ENCODE measurements at regions not wholly inside any gene's neighbourhood (a gene's known extent, or its start where the extent isn't known, plus 50 kb on each side); places are given as distances from the start of the nearest gene placed in this dataset.
"Not testable (repeated sequence)": the region's sequence is repeated elsewhere in the genome, so short reads cannot be mapped to it uniquely, and the experiment has no call there.

DNA sequence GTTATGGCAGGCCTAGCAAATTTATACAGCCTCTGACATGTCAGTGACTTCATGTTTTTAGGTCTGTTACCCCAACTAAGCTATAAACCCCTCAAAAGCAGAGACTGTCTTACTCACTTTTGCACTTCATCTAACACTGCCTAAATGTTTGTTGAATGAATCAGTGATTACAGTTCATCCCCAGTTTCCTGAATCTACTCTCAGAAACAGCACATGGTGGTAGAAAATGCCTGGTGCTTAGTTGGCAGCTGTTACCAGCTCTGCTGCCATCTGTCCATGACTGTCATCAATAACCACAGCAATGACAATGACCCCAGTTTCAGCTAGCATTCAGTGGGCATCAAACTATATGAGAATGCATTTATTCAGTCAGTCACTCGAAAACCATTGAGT lies 110.5 kb upstream of the SERBP1 start:
- 80 to 86% methylated on average over 1 of the region's 1 CpG for WGBS, 2 donors
- H3K4me3 ChIP-seq (ENCODE audit: low read depth in 1 of 2, low read length in 2 of 2): no peak overlapping the region
- no peak overlapping the region for H3K27ac ChIP-seq (ENCODE audit: low read depth in 2 of 2, low read length in 1 of 2)
- no peaks in the 10 kb centered on the region for H3K27me3 ChIP-seq (ENCODE audit: control insufficient read depth in 1 of 2, insufficient read depth in 2 of 2, low read length in 2 of 2)
- no peaks in the 10 kb centered on the region for H3K9me3 ChIP-seq (ENCODE audit: control insufficient read depth in 2 of 2, insufficient read depth in 1 of 2, low read depth in 1 of 2, low read length in 1 of 2)
- H3K36me3 ChIP-seq (ENCODE audit: control insufficient read depth in 2 of 2, insufficient read depth in 2 of 2, low read length in 1 of 2): no peaks in the 10 kb centered on the region
- H3K4me1 ChIP-seq (ENCODE audit: control insufficient read depth in 2 of 2, insufficient read depth in 2 of 2, low read length in 1 of 2): no peaks in the 10 kb centered on the region

DNA sequence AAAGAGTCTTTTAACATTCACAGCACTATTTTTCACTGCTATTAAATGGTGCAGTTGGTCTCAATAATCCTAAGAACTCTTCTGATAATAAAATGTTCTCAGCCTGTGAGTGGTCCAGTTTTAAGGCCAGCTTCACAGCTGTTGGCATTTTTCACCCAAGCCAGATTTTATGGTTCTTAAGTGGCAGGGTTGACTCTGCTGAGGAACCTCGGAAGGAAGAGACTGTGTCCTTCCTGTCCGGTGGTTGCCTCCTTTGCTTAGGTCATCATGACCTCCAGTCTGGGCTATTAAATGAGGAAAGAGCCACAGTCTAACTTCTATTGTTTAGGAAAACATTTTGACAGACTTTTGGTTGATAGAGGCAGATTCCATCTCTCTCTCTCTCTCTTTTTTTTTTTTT lies 112.5 kb upstream of the SERBP1 start:
- Histone ChIP-seq H3K4me1 (ENCODE audit: control insufficient read depth in 2 of 2, insufficient read depth in 2 of 2, low read length in 1 of 2) (no peaks in the 10 kb centered on the region), H3K27me3 (ENCODE audit: control insufficient read depth in 1 of 2, insufficient read depth in 2 of 2, low read length in 2 of 2) (no peaks in the 10 kb centered on the region), H3K36me3 (ENCODE audit: control insufficient read depth in 2 of 2, insufficient read depth in 2 of 2, low read length in 1 of 2) (no peaks in the 10 kb centered on the region), H3K9me3 (ENCODE audit: control insufficient read depth in 2 of 2, insufficient read depth in 1 of 2, low read depth in 1 of 2, low read length in 1 of 2) (no peaks in the 10 kb centered on the region), H3K27ac (ENCODE audit: low read depth in 2 of 2, low read length in 1 of 2) (no peak overlapping the region), H3K4me3 (ENCODE audit: low read depth in 1 of 2, low read length in 2 of 2) (no peak overlapping the region)
- 58% methylated on average over 2 of the region's 2 CpGs; no CpG with 5 or more reads in 1 of the 2 donors for WGBS, 2 donors

DNA sequence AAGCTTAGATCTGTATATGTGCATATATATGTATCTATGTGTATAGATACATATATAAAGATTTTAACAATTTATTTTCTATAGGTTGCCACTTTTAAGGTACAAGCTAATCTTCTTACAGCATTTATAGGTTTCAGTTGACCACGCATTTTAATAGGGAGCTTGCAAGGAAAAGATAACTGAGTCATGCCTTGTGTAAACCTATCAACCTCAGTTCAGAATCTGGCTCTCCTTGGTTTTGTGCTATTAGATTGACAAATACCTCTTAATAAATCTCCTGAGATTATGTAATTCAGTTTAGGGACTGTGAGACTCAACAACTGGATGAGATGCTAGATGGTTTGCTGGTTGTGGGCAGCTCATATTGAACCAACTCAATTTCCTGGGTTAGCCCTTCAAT lies 114.7 kb upstream of the SERBP1 start:
- H3K9me3 ChIP-seq (ENCODE audit: control insufficient read depth in 2 of 2, insufficient read depth in 1 of 2, low read depth in 1 of 2, low read length in 1 of 2): no peaks in the 10 kb centered on the region
- H3K36me3 ChIP-seq (ENCODE audit: control insufficient read depth in 2 of 2, insufficient read depth in 2 of 2, low read length in 1 of 2): no peaks in the 10 kb centered on the region
- H3K27ac ChIP-seq (ENCODE audit: low read depth in 2 of 2, low read length in 1 of 2): no peak overlapping the region
- WGBS, 2 donors: 86 to 94% methylated on average over 1 of the region's 1 CpG
- H3K4me1 ChIP-seq (ENCODE audit: control insufficient read depth in 2 of 2, insufficient read depth in 2 of 2, low read length in 1 of 2): no peaks in the 10 kb centered on the region
- H3K27me3 ChIP-seq (ENCODE audit: control insufficient read depth in 1 of 2, insufficient read depth in 2 of 2, low read length in 2 of 2): no peaks in the 10 kb centered on the region
- H3K4me3 ChIP-seq (ENCODE audit: low read depth in 1 of 2, low read length in 2 of 2): no peak overlapping the region

DNA sequence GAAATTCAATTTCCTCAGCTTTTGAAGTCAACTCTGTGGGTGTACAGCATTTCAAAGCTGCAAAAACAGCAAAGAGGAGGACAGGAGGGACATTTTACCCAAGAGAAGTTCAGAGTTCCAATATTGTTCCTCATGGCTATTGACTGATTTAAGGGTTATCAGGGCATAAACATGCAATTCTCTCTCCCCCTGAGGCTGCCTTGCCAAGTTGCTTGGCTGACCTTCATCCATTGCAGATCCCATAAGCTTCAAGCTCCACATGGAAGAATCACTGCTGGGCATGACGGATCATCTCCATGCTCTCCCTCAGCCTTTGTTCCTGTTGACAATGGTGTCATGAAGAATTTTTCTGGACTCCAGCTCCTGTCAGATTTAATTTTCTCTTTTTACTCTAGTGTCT lies 115.2 kb upstream of the SERBP1 start:
- WGBS, 2 donors: 92 to 95% methylated on average over 1 of the region's 1 CpG
- Histone ChIP-seq H3K27ac (ENCODE audit: low read depth in 2 of 2, low read length in 1 of 2) (no peak overlapping the region), H3K4me3 (ENCODE audit: low read depth in 1 of 2, low read length in 2 of 2) (no peak overlapping the region), H3K4me1 (ENCODE audit: control insufficient read depth in 2 of 2, insufficient read depth in 2 of 2, low read length in 1 of 2) (no peaks in the 10 kb centered on the region), H3K27me3 (ENCODE audit: control insufficient read depth in 1 of 2, insufficient read depth in 2 of 2, low read length in 2 of 2) (no peaks in the 10 kb centered on the region), H3K9me3 (ENCODE audit: control insufficient read depth in 2 of 2, insufficient read depth in 1 of 2, low read depth in 1 of 2, low read length in 1 of 2) (no peaks in the 10 kb centered on the region), H3K36me3 (ENCODE audit: control insufficient read depth in 2 of 2, insufficient read depth in 2 of 2, low read length in 1 of 2) (no peaks in the 10 kb centered on the region)

DNA sequence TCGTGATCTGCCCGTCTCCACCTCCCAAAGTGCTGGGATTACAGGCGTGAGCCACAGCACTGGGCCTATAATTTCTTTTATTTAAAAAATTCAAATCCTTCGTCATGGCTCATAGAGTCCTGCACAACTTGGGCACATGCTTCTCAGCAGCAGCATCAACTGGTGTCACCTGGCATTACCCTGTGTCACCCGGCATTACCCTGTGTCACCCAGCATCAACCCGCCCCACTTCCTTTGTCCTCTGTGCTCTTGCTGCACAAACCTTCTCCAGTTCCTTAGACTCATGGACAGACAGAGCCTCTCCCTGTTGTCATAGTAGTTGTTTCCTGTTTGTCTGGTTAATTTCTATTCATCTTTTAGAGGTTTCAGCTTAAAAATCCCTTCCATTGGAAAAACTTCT lies 121.2 kb upstream of the SERBP1 start:
- 84 to 91% methylated on average over 6 of the region's 6 CpGs for WGBS, 2 donors

DNA sequence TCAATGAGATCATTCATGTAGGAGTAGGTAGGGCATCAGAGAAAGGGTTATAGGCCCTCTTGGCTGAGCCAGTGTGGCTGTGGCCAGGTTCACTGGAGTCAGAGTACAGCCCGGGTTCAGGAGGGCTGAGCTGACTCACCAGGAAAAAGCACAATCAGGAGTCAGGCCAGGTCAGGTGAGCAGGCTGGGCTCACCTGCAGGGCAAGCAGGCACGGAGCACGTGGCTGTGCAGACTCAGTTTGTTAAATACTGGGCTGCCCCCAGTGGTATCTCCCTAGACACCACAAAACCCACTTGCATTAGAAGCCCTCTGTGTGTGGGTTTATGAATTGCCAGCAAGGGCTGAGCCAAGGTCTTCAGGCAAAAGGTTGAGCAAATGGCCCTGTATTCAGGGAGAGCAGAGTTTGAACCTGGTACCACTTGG lies 122.1 kb upstream of the SERBP1 start:
- no peak overlapping the region for H3K27ac ChIP-seq (ENCODE audit: low read depth in 2 of 2, low read length in 1 of 2)
- no peaks in the 10 kb centered on the region for H3K9me3 ChIP-seq (ENCODE audit: control insufficient read depth in 2 of 2, insufficient read depth in 1 of 2, low read depth in 1 of 2, low read length in 1 of 2)
- no peaks in the 10 kb centered on the region for H3K27me3 ChIP-seq (ENCODE audit: control insufficient read depth in 1 of 2, insufficient read depth in 2 of 2, low read length in 2 of 2)
- peaks cover 0 to 5% of the 10 kb centered on the region in 2 donors for H3K4me1 ChIP-seq (ENCODE audit: control insufficient read depth in 2 of 2, insufficient read depth in 2 of 2, low read length in 1 of 2)
- no peaks in the 10 kb centered on the region for H3K36me3 ChIP-seq (ENCODE audit: control insufficient read depth in 2 of 2, insufficient read depth in 2 of 2, low read length in 1 of 2)
- 38 to 48% methylated on average over 3 of the region's 3 CpGs for WGBS, 2 donors
- no peak overlapping the region for H3K4me3 ChIP-seq (ENCODE audit: low read depth in 1 of 2, low read length in 2 of 2)

More for the DNA sequence above, 121.2 kb upstream of the SERBP1 start:
- H3K27ac ChIP-seq (ENCODE audit: low read depth in 2 of 2, low read length in 1 of 2): peak overlapping the region; percentile 56 to 74
- no peaks in the 10 kb centered on the region for H3K36me3 ChIP-seq (ENCODE audit: control insufficient read depth in 2 of 2, insufficient read depth in 2 of 2, low read length in 1 of 2)
- H3K9me3 ChIP-seq (ENCODE audit: control insufficient read depth in 2 of 2, insufficient read depth in 1 of 2, low read depth in 1 of 2, low read length in 1 of 2): no peaks in the 10 kb centered on the region
- H3K27me3 ChIP-seq (ENCODE audit: control insufficient read depth in 1 of 2, insufficient read depth in 2 of 2, low read length in 2 of 2): no peaks in the 10 kb centered on the region
- H3K4me1 ChIP-seq (ENCODE audit: control insufficient read depth in 2 of 2, insufficient read depth in 2 of 2, low read length in 1 of 2): peaks cover 0 to 5% of the 10 kb centered on the region in 2 donors
- no peak overlapping the region for H3K4me3 ChIP-seq (ENCODE audit: low read depth in 1 of 2, low read length in 2 of 2)

DNA sequence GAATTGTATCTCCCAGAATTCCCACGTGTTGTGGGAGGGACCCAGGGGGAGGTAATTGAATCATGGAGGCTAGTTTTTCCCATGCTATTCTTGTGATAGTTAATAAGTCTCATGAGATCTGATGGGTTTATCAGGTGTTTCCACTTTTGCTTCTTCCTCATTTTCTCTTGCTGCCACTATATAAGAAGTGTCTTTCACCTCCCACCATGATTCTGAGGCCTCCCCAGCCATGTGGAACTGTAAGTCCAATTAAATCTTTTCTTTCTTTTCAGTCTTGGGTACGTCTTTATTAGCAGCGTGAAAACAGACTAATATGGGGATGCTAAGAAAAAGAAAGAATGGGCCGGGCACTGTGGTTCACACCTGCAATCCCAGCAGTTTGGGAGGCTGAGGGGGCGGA lies 124.0 kb upstream of the SERBP1 start:
- not testable (repeated sequence) for H3K4me3 ChIP-seq (ENCODE audit: low read depth in 1 of 2, low read length in 2 of 2); H3K27me3 ChIP-seq (ENCODE audit: control insufficient read depth in 1 of 2, insufficient read depth in 2 of 2, low read length in 2 of 2); H3K27ac ChIP-seq (ENCODE audit: low read depth in 2 of 2, low read length in 1 of 2); H3K9me3 ChIP-seq (ENCODE audit: control insufficient read depth in 2 of 2, insufficient read depth in 1 of 2, low read depth in 1 of 2, low read length in 1 of 2); H3K36me3 ChIP-seq (ENCODE audit: control insufficient read depth in 2 of 2, insufficient read depth in 2 of 2, low read length in 1 of 2); H3K4me1 ChIP-seq (ENCODE audit: control insufficient read depth in 2 of 2, insufficient read depth in 2 of 2, low read length in 1 of 2)
- WGBS, 2 donors: 88 to 92% methylated on average over 5 of the region's 5 CpGs

DNA sequence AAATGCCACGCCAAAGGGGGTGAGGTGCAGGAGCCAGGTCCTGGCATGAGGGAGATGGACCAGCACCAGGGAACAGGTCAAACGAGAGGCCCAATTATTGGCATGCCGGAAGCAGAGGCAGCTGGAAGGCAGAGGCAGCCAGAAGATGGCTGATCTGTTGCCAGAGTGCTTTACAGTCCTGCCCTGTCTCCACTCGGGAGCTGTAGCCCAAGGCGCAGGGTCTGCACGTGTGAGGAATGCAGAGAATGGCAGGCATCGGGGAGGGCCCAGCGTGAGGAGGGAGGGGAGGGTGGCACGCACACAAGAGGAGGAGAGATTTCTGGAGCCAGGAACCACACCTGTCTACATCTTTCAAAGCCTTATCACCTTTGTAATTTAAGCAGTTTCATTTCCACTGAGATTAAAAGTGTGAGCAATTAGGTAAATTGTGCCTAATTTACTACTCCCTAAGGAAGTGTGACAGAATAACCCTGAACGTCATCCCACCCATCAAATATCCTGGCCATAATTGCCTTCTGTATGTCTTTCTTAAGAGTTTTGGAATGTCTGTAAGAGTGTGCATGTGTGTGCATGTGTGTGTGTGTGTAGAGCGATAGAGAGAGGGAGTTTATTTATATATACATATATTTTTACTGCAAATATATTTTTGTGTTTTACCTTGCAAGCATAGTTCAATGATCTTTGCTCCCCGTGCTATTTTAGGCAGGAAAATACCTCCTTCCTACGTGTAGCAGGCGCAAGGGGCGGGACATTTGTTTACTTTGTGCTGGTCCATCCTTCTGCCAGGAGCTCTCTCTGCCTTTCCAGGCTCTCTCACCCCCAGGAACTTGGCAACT lies 125.5 kb upstream of the SERBP1 start:
- peaks cover 0 to 10% of the 10 kb centered on the region in 2 donors for H3K4me1 ChIP-seq (ENCODE audit: control insufficient read depth in 2 of 2, insufficient read depth in 2 of 2, low read length in 1 of 2)
- H3K4me3 ChIP-seq (ENCODE audit: low read depth in 1 of 2, low read length in 2 of 2): no peak overlapping the region
- no peaks in the 10 kb centered on the region for H3K27me3 ChIP-seq (ENCODE audit: control insufficient read depth in 1 of 2, insufficient read depth in 2 of 2, low read length in 2 of 2)
- H3K9me3 ChIP-seq (ENCODE audit: control insufficient read depth in 2 of 2, insufficient read depth in 1 of 2, low read depth in 1 of 2, low read length in 1 of 2): no peaks in the 10 kb centered on the region
- peak overlapping the region in 1 of 2 donors; percentile 30 for H3K27ac ChIP-seq (ENCODE audit: low read depth in 2 of 2, low read length in 1 of 2)
- no peaks in the 10 kb centered on the region for H3K36me3 ChIP-seq (ENCODE audit: control insufficient read depth in 2 of 2, insufficient read depth in 2 of 2, low read length in 1 of 2)
- whole genome bisulfite sequencing, 2 donors: 41 to 46% methylated on average over 15 of the region's 15 CpGs

DNA sequence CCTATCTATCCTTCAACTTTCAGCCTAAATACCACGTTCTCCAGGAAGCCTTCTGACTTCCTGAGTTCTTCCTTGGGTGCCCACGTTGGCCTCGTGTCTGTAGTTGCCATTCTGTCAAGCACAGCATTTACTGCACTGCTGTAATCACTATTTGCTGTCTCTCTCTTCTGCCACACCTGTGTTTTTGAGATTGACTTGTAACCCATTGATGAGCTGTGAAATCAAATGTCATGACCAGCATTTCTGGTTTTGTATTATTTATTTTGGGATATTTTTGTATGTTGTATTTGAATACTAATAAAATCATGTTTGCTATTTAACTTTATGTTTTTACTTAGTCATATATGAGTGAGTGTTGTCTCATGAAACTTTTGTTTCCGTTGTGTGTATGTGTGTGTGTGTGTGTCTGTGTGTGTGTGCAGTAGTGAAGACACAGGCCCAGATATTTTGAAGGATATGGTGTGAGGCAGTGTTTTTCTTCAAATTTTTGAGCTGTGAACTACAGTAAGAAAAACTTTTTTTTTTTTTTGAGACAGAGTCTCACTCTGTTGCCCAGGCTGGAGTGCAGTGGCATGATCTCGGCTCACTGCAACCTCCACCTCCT lies 126.2 kb upstream of the SERBP1 start:
- peak overlapping the region in 1 of 2 donors; percentile 30 for H3K27ac ChIP-seq (ENCODE audit: low read depth in 2 of 2, low read length in 1 of 2)
- 41 to 55% methylated on average over 4 to 5 of the region's 5 CpGs for WGBS, 2 donors
- no peak overlapping the region for H3K4me3 ChIP-seq (ENCODE audit: low read depth in 1 of 2, low read length in 2 of 2)
- no peaks in the 10 kb centered on the region for H3K9me3 ChIP-seq (ENCODE audit: control insufficient read depth in 2 of 2, insufficient read depth in 1 of 2, low read depth in 1 of 2, low read length in 1 of 2)
- H3K27me3 ChIP-seq (ENCODE audit: control insufficient read depth in 1 of 2, insufficient read depth in 2 of 2, low read length in 2 of 2): no peaks in the 10 kb centered on the region
- peaks cover 0 to 10% of the 10 kb centered on the region in 2 donors for H3K4me1 ChIP-seq (ENCODE audit: control insufficient read depth in 2 of 2, insufficient read depth in 2 of 2, low read length in 1 of 2)
- H3K36me3 ChIP-seq (ENCODE audit: control insufficient read depth in 2 of 2, insufficient read depth in 2 of 2, low read length in 1 of 2): no peaks in the 10 kb centered on the region
